ENCODE measurements at regions not wholly inside any gene's neighbourhood (a gene's known extent, or its start where the extent isn't known, plus 50 kb on each side); places are given as distances from the start of the nearest gene placed in this dataset.

GRCh38 chr17:33628500-33629346, 335.6 kb upstream of the ASIC2 start:
- no peaks in the 10 kb centered on the region for H3K4me1 ChIP-seq (ENCODE audit: control insufficient read depth, insufficient read depth, low read length)
- H3K27me3 ChIP-seq (replicated peaks in 1 of 2; ENCODE audit: control insufficient read depth in 2 of 2, insufficient read depth in 2 of 2, low read length in 1 of 2): no peaks in the 10 kb centered on the region
- ATAC-seq: no peak
- FAIRE-seq: no peak
- no peak for DNase-seq (ENCODE audit: low read depth, low spot score)
- SMC1A ChIA-PET (ENCODE audit: uncharacterized antibody, unreplicated experiment): no interaction called here
- H4K20me1 ChIP-seq (ENCODE audit: control insufficient read depth, insufficient read depth): no peaks in the 10 kb centered on the region
- RAD21 ChIA-PET (ENCODE audit: unreplicated experiment): no interaction called here
- BruUV-seq (replicated peaks): no TSS peak
- POLR2A ChIA-PET: no interaction called here
- H3K27ac ChIP-seq (ENCODE audit: control insufficient read depth, insufficient read depth): no peak overlapping the region
- H3K9ac ChIP-seq (ENCODE audit: control insufficient read depth, insufficient read depth, low read length): no peak overlapping the region
- no peak overlapping the region for H2AFZ ChIP-seq (ENCODE audit: control insufficient read depth, low read depth, low read length)
- in situ Hi-C loops (cut with MboI): no loop called here
- no peak overlapping the region for H3K4me2 ChIP-seq (ENCODE audit: control insufficient read depth, insufficient read depth)
- no peaks in the 10 kb centered on the region for H3K79me2 ChIP-seq (ENCODE audit: control insufficient read depth, insufficient read depth, low read length)
- no peaks in the 10 kb centered on the region for H3K36me3 ChIP-seq (ENCODE audit: control insufficient read depth in 2 of 2, insufficient read depth in 2 of 2, low read length in 1 of 2)
- intact Hi-C loops (cut with micrococcal nuclease; ENCODE audit: unreplicated experiment): no loop called here
- WGBS (ENCODE audit: insufficient coverage, insufficient replicate concordance, low lambda C conversion rate, missing lambda C conversion rate): 22% methylated on average over 7 of the region's 7 CpGs
- H3K9me3 ChIP-seq (replicated peaks; ENCODE audit: control insufficient read depth, insufficient read depth, low read length): no peaks in the 10 kb centered on the region
- CTCF ChIA-PET: no interaction called here
- no peak for TF ChIP-seq HDAC6 (IDR thresholded peaks at IDR 0.05; ENCODE audit: unreplicated experiment)
- no peak for TF ChIP-seq ZNF622 (IDR thresholded peaks at IDR 0.05)
- TF ChIP-seq RELB (IDR thresholded peaks at IDR 0.05; ENCODE audit: low read depth): no peak
- no peak for TF ChIP-seq SMAD1 (IDR thresholded peaks at IDR 0.05; ENCODE audit: low read depth, partially characterized antibody)
- TF ChIP-seq ZZZ3 (IDR thresholded peaks at IDR 0.05; ENCODE audit: control insufficient read depth, insufficient read length, low read depth): no peak
- TF ChIP-seq IKZF1 (conservative IDR thresholded peaks at IDR 0.05): no peak
- no peak for TF ChIP-seq BCLAF1 (IDR thresholded peaks at IDR 0.05)
- TF ChIP-seq EZH2 (IDR thresholded peaks at IDR 0.05; ENCODE audit: borderline replicate concordance, control insufficient read depth, low read depth, low read length): no peak
- TF ChIP-seq JUND (IDR thresholded peaks at IDR 0.05; ENCODE audit: low read depth, low read length): no peak
- TF ChIP-seq SMARCA5 (IDR thresholded peaks at IDR 0.05): no peak
- H3K4me3 ChIP-seq: no peak overlapping the region

Data from GM12878 (cell line).